Neural crest cell (in vitro differentiated cells): ENCODE measurements at regions not wholly inside any gene's neighbourhood (a gene's known extent, or its start where the extent isn't known, plus 50 kb on each side); places are given as distances from the start of the nearest gene placed in this dataset.

Experiments
- DNase-seq: peaks from one replicate; pipeline ENCODE4 v3.0.0; 2021; ENCODE audit warnings: low read depth, mixed read lengths, low spot score
- H3K27ac Mint-ChIP-seq: one replicate; pipeline ENCODE4 v1.8.0; 2021; ENCODE audit warnings: mild to moderate bottlenecking, mixed read lengths; ENCODE audit not compliant: unreplicated experiment
- H3K27me3 Mint-ChIP-seq: 2 replicates; pipeline ENCODE4 v1.8.0; 2021; ENCODE audit warnings: low read depth, mild to moderate bottlenecking, mixed read lengths
- H3K36me3 Mint-ChIP-seq: 2 replicates; pipeline ENCODE4 v1.8.0; 2021; ENCODE audit warnings: low read depth, mild to moderate bottlenecking, mixed read lengths
- H3K4me1 Mint-ChIP-seq: 2 replicates; pipeline ENCODE4 v1.8.0; 2021; ENCODE audit warnings: mixed read lengths
- H3K4me3 Mint-ChIP-seq: one replicate; pipeline ENCODE4 v1.8.0; 2021; ENCODE audit warnings: mild to moderate bottlenecking, mixed read lengths
- H3K9me3 Mint-ChIP-seq: 2 replicates; pipeline ENCODE4 v1.8.0; 2021; ENCODE audit warnings: mixed read lengths
- TF ChIP-seq, protein P1 (sequence below): fragments of 200-600 bp; sonication (generic); conservative IDR thresholded peaks from 2 replicates; pipeline ENCODE4 v1.5.0; 2021; ENCODE audit warnings: antibody characterized with exemption, mild to moderate bottlenecking

DNA sequence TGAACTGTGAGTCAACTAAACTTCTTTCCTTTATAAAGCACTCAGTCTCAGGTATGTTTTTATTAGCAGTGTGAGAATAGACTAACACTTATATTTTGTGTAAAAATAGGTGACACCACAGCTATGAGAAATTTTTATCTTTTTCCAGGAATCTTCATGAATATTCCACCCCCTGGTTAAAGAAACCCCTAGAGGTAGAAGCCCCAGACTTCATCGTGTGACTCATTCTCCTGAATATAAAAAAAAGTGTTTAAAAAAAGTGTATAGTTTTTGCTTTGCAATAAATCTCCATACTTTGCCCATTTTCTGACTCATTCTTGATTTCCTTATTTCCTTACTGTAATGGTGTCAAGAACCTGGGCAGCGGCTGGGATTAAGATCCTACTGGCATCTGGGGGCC, 667.6 kb upstream of the CELF2 start:
- Mint-ChIP-seq H3K4me1 (peaks cover 29% of the 10 kb centered on the region), H3K9me3 (no peaks in the 10 kb centered on the region)
- TF ChIP-seq, protein P1, sequence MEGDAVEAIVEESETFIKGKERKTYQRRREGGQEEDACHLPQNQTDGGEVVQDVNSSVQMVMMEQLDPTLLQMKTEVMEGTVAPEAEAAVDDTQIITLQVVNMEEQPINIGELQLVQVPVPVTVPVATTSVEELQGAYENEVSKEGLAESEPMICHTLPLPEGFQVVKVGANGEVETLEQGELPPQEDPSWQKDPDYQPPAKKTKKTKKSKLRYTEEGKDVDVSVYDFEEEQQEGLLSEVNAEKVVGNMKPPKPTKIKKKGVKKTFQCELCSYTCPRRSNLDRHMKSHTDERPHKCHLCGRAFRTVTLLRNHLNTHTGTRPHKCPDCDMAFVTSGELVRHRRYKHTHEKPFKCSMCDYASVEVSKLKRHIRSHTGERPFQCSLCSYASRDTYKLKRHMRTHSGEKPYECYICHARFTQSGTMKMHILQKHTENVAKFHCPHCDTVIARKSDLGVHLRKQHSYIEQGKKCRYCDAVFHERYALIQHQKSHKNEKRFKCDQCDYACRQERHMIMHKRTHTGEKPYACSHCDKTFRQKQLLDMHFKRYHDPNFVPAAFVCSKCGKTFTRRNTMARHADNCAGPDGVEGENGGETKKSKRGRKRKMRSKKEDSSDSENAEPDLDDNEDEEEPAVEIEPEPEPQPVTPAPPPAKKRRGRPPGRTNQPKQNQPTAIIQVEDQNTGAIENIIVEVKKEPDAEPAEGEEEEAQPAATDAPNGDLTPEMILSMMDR = no peak

DNA sequence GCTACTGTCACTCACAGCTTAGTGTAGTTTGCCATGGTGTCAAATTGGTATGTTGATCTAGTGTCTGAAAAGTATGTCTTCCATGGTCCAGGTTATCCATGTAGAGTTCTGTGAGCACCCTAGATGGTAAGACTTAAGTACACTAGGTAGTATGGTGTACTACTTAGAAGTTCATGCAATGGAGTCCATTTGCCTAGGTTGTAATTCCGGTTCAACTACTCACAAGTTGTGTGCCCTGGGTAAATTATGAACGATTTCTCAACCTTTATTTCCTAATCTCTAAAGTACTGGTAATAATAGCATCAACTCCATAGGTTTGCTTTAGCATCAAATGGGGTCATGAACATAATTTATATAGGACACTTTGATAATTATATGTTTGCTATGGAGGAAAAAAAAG, 666.2 kb upstream of the CELF2 start:
- Mint-ChIP-seq H3K36me3 (no peaks in the 10 kb centered on the region), H3K4me1 (peaks cover 15% of the 10 kb centered on the region), H3K27ac (no peak overlapping the region), H3K27me3 (no peaks in the 10 kb centered on the region), H3K9me3 (no peaks in the 10 kb centered on the region), H3K4me3 (no peak overlapping the region)
- no peak for DNase-seq
- TF ChIP-seq, protein P1 = no peak

More for the DNA sequence above, 667.6 kb upstream of the CELF2 start:
- no peak overlapping the region for H3K27ac Mint-ChIP-seq
- no peaks in the 10 kb centered on the region for H3K36me3 Mint-ChIP-seq
- no peaks in the 10 kb centered on the region for H3K27me3 Mint-ChIP-seq
- DNase-seq = no peak
- no peak overlapping the region for H3K4me3 Mint-ChIP-seq

DNA sequence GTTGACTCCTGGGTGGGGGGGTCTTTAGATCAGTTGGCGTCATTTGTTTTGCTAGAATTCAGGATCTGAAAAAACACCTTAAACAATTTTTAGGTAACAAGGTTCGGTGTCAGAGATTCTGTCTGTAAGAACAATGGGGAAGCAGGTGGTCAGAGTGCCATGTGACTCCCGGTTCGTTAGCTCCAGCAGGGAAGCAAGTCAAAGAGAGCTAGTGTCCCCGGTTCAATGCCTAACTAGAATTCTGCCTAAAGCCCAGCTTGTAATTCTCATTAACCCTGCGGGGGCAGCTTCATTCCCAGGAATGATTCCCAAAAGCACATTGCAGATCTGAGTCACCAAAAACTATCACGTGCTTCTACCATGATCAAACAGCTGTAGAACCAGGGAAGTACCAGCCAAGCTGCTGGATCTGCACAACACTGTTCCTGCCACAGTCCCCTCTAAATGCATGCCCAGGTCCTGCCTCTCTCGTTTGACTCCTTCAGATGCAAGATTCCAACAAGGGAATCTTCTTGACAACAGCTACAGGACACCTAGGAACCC, 664.3 kb upstream of the CELF2 start:
- DNase-seq = no peak

DNA sequence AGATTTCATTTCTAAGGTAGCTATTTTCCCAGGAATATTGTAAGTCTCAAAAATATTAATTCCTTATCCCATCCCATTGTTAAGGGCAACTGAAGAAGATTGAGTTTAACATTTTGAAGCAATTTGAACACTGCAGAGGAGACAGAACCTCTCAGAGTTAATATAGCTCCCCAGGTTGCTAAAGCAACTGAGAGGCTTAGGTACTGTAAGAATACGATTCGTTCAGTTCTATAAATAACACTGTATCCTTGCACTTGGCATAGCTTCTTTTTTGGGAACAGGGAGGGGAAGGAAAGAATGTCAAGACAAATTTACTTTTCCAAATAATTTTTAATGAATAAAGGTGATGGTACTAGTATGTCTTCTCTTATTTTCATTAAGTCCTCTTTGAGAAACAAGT, 658.4 kb upstream of the CELF2 start:
- H3K4me3 Mint-ChIP-seq = no peak overlapping the region
- no peak overlapping the region for H3K27ac Mint-ChIP-seq
- H3K36me3 Mint-ChIP-seq = no peaks in the 10 kb centered on the region
- peaks cover 8% of the 10 kb centered on the region for H3K9me3 Mint-ChIP-seq
- peaks cover 15% of the 10 kb centered on the region for H3K4me1 Mint-ChIP-seq
- H3K27me3 Mint-ChIP-seq = no peaks in the 10 kb centered on the region
- TF ChIP-seq, protein P1 = no peak
- no peak for DNase-seq

More for the DNA sequence above, 664.3 kb upstream of the CELF2 start:
- H3K9me3 Mint-ChIP-seq = peaks cover 5% of the 10 kb centered on the region
- H3K27me3 Mint-ChIP-seq = no peaks in the 10 kb centered on the region
- H3K4me1 Mint-ChIP-seq = peaks cover 12% of the 10 kb centered on the region
- H3K27ac Mint-ChIP-seq = no peak overlapping the region
- no peaks in the 10 kb centered on the region for H3K36me3 Mint-ChIP-seq
- TF ChIP-seq, protein P1 = no peak
- H3K4me3 Mint-ChIP-seq = no peak overlapping the region

DNA sequence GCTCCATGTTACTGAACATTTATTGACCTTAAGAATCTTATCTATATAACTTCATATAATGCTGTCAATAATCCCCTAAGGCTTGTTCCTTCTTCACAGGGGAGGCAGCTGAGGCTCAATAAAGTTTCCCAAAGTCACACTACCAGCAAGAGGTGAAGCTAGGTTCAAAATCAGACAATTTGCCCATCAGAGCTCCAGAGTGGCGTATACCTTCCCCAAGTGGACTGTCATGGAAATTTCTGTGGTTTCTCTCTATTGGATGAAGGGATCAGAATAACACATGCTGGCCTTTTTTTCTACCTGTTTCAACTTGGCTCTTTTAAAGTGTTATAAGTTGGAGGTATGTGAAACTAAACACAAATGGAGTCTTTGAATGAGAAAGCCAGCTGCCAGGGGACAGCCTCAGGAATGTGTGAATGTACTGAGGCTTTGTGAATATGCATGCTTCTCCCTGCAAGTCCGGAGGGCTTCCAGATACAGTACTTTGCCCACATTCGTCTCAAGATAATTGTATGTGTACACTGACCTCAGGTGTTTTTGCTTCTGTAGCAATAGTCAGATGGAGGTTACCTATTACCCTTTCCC, 656.3 kb upstream of the CELF2 start:
- no peak for DNase-seq
- Mint-ChIP-seq H3K4me1 (peaks cover 15% of the 10 kb centered on the region), H3K36me3 (no peaks in the 10 kb centered on the region), H3K4me3 (no peak overlapping the region), H3K27ac (peak overlapping the region; percentile 36), H3K27me3 (no peaks in the 10 kb centered on the region), H3K9me3 (peaks cover 8% of the 10 kb centered on the region)
- TF ChIP-seq, protein P1 = no peak
